GM18858 (cell line): ENCODE measurements at regions not wholly inside any gene's neighbourhood (a gene's known extent, or its start where the extent isn't known, plus 50 kb on each side); places are given as distances from the start of the nearest gene placed in this dataset.
"Not testable (repeated sequence)": the region's sequence is repeated elsewhere in the genome, so short reads cannot be mapped to it uniquely, and the experiment has no call there.

Source experiments
- ATAC-seq: cut with Tn5 transposase; IDR thresholded peaks from one replicate; pipeline ENCODE4 v1.9.1; 2021; ENCODE audit not compliant: unreplicated experiment

- no peak for ATAC-seq
Observed at GRCh38 chr18:42446195-42446594, 491.2 kb downstream of the PIK3C3 start.

GRCh38 chr18:42447688-42448087, 492.7 kb downstream of the PIK3C3 start:
- ATAC-seq, result no peak

GRCh38 chr18:42458226-42458625, 503.2 kb downstream of the PIK3C3 start:
- ATAC-seq, result no peak

- ATAC-seq, result no peak
Observed at GRCh38 chr18:42459873-42460272, 504.8 kb downstream of the PIK3C3 start.

GRCh38 chr18:42471885-42472284, 516.9 kb downstream of the PIK3C3 start:
- no peak for ATAC-seq

GRCh38 chr18:42473611-42474010, 518.6 kb downstream of the PIK3C3 start:
- no peak for ATAC-seq

GRCh38 chr18:42474577-42474976, 519.5 kb downstream of the PIK3C3 start:
- ATAC-seq, result no peak

- ATAC-seq, result no peak
Observed at GRCh38 chr18:42475157-42475556, 520.1 kb downstream of the PIK3C3 start.

GRCh38 chr18:42477267-42477666, 522.2 kb downstream of the PIK3C3 start:
- ATAC-seq, result no peak

- no peak for ATAC-seq
Observed at GRCh38 chr18:42480441-42480840, 525.4 kb downstream of the PIK3C3 start.

GRCh38 chr18:42484648-42485047, 529.6 kb downstream of the PIK3C3 start:
- no peak for ATAC-seq

- ATAC-seq, result no peak
Observed at GRCh38 chr18:42486271-42486670, 531.2 kb downstream of the PIK3C3 start.

- no peak for ATAC-seq
Observed at GRCh38 chr18:42508683-42509296, 553.8 kb downstream of the PIK3C3 start.

- peak; percentile 81 for ATAC-seq
Observed at GRCh38 chr18:42509750-42510415, 554.8 kb downstream of the PIK3C3 start.

- no peak for ATAC-seq
Observed at GRCh38 chr18:42510540-42510939, 555.5 kb downstream of the PIK3C3 start.

GRCh38 chr18:42513441-42513840, 558.4 kb downstream of the PIK3C3 start:
- no peak for ATAC-seq

GRCh38 chr18:42514512-42514911, 559.5 kb downstream of the PIK3C3 start:
- ATAC-seq, result no peak

GRCh38 chr18:42517896-42518295, 562.9 kb downstream of the PIK3C3 start:
- ATAC-seq, result no peak

- ATAC-seq, result not testable (repeated sequence)
Observed at GRCh38 chr18:42518331-42518730, 563.3 kb downstream of the PIK3C3 start.

- no peak for ATAC-seq
Observed at GRCh38 chr18:42520138-42520537, 565.1 kb downstream of the PIK3C3 start.

GRCh38 chr18:42525905-42526304, 570.9 kb downstream of the PIK3C3 start:
- no peak for ATAC-seq

GRCh38 chr18:42527766-42528165, 572.7 kb downstream of the PIK3C3 start:
- ATAC-seq, result no peak

GRCh38 chr18:42530276-42530675, 575.2 kb downstream of the PIK3C3 start:
- ATAC-seq, result no peak
